Muscle of leg (tissue), 3 donors: ENCODE measurements at regions not wholly inside any gene's neighbourhood (a gene's known extent, or its start where the extent isn't known, plus 50 kb on each side); places are given as distances from the start of the nearest gene placed in this dataset.
"Not testable (repeated sequence)": the region's sequence is repeated elsewhere in the genome, so short reads cannot be mapped to it uniquely, and the experiment has no call there.

Source experiments
- DNase-seq: peaks from one replicate; pipeline ENCODE4 v3.0.0; 2013
- H3K27ac ChIP-seq: one replicate; pipeline ENCODE4 v1.5.1; 2013; ENCODE audit warnings: mild to moderate bottlenecking, low read length, control low read depth
- H3K27me3 ChIP-seq: one replicate; pipeline ENCODE4 v1.6.1; 2013; ENCODE audit warnings: low read length; ENCODE audit not compliant: control insufficient read depth, insufficient read depth
- H3K36me3 ChIP-seq: one replicate; pipeline ENCODE4 v1.6.1; 2013; ENCODE audit warnings: low read length; ENCODE audit not compliant: control insufficient read depth, insufficient read depth
- H3K4me1 ChIP-seq: one replicate; pipeline ENCODE4 v1.6.1; 2013; ENCODE audit warnings: low read length; ENCODE audit not compliant: control insufficient read depth, insufficient read depth
- H3K4me3 ChIP-seq: one replicate; pipeline ENCODE4 v1.5.1; 2013; ENCODE audit warnings: low read length, control low read depth
- H3K9me3 ChIP-seq: replicated peaks from 2 replicates; pipeline ENCODE4 v1.6.1; 2013; ENCODE audit warnings: low read depth, low read length; ENCODE audit not compliant: control insufficient read depth
- WGBS: methylation state at CpG from one replicate; pipeline ENCODE4 v1.1.5; 2013; ENCODE audit warnings: missing lambda C conversion rate; ENCODE audit not compliant: insufficient coverage; 5-methylcytosine and 5-hydroxymethylcytosine counted together

GRCh38 chr14:101626331-101626730, 65.0 kb downstream of the DIO3 start:
- Histone ChIP-seq H3K9me3 (no peaks in the 10 kb centered on the region), H3K27me3 (no peaks in the 10 kb centered on the region), H3K4me1 (peaks cover 12% of the 10 kb centered on the region), H3K4me3 (no peak overlapping the region), H3K36me3 (no peaks in the 10 kb centered on the region), H3K27ac (no peak overlapping the region)
- DNase-seq = no peak
- 92% methylated on average over 5 of the region's 5 CpGs for WGBS

GRCh38 chr14:101627915-101628262, 66.6 kb downstream of the DIO3 start:
- no peaks in the 10 kb centered on the region for H3K9me3 ChIP-seq
- no peak for DNase-seq
- no peaks in the 10 kb centered on the region for H3K27me3 ChIP-seq
- H3K36me3 ChIP-seq = no peaks in the 10 kb centered on the region
- H3K4me3 ChIP-seq = no peak overlapping the region
- H3K27ac ChIP-seq = no peak overlapping the region
- 63% methylated on average over 6 of the region's 16 CpGs for WGBS
- peaks cover 12% of the 10 kb centered on the region for H3K4me1 ChIP-seq

GRCh38 chr14:101628471-101628966, 67.2 kb downstream of the DIO3 start:
- WGBS = 8% methylated on average over 44 of the region's 44 CpGs
- peak; percentile 75 for DNase-seq
- H3K27me3 ChIP-seq = no peaks in the 10 kb centered on the region
- H3K36me3 ChIP-seq = no peaks in the 10 kb centered on the region
- H3K9me3 ChIP-seq = no peaks in the 10 kb centered on the region
- H3K4me3 ChIP-seq = peak overlapping the region; percentile 18
- peaks cover 12% of the 10 kb centered on the region for H3K4me1 ChIP-seq
- H3K27ac ChIP-seq = no peak overlapping the region

- WGBS = 54% methylated on average over 5 of the region's 8 CpGs
- H3K36me3 ChIP-seq = no peaks in the 10 kb centered on the region
- no peaks in the 10 kb centered on the region for H3K27me3 ChIP-seq
- no peak overlapping the region for H3K27ac ChIP-seq
- H3K4me1 ChIP-seq = peaks cover 12% of the 10 kb centered on the region
- DNase-seq = no peak
- H3K4me3 ChIP-seq = no peak overlapping the region
- no peaks in the 10 kb centered on the region for H3K9me3 ChIP-seq
Measured at GRCh38 chr14:101628975-101629374, 67.7 kb downstream of the DIO3 start.

- no peak for DNase-seq
- H3K4me1 ChIP-seq = peaks cover 7% of the 10 kb centered on the region
- H3K9me3 ChIP-seq = no peaks in the 10 kb centered on the region
- 85% methylated on average over 17 of the region's 22 CpGs for WGBS
- H3K27ac ChIP-seq = no peak overlapping the region
- no peaks in the 10 kb centered on the region for H3K27me3 ChIP-seq
- no peak overlapping the region for H3K4me3 ChIP-seq
- no peaks in the 10 kb centered on the region for H3K36me3 ChIP-seq
Measured at GRCh38 chr14:101630056-101630965, 69.0 kb downstream of the DIO3 start.

- no CpG with 5 or more reads among the region's 3 CpGs for WGBS
- no peaks in the 10 kb centered on the region for H3K9me3 ChIP-seq
- H3K36me3 ChIP-seq = no peaks in the 10 kb centered on the region
- no peaks in the 10 kb centered on the region for H3K27me3 ChIP-seq
- H3K4me1 ChIP-seq = peaks cover 7% of the 10 kb centered on the region
- DNase-seq = no peak
- H3K27ac ChIP-seq = no peak overlapping the region
- no peak overlapping the region for H3K4me3 ChIP-seq
Measured at GRCh38 chr14:101631199-101631598, 69.9 kb downstream of the DIO3 start.

GRCh38 chr14:101631970-101632369, 70.7 kb downstream of the DIO3 start:
- not testable (repeated sequence) for DNase-seq, H3K4me1 ChIP-seq, H3K4me3 ChIP-seq, H3K36me3 ChIP-seq, H3K27ac ChIP-seq, H3K9me3 ChIP-seq, H3K27me3 ChIP-seq
- 83% methylated on average over 8 of the region's 13 CpGs for WGBS

- no peak for DNase-seq
- Histone ChIP-seq H3K9me3 (no peaks in the 10 kb centered on the region), H3K4me1 (peaks cover 7% of the 10 kb centered on the region), H3K27ac (no peak overlapping the region), H3K27me3 (peaks cover 3% of the 10 kb centered on the region), H3K36me3 (no peaks in the 10 kb centered on the region), H3K4me3 (no peak overlapping the region)
- WGBS = 84% methylated on average over 7 of the region's 8 CpGs
Measured at GRCh38 chr14:101632520-101632919, 71.2 kb downstream of the DIO3 start.

GRCh38 chr14:101633276-101633675, 72.0 kb downstream of the DIO3 start:
- no peak overlapping the region for H3K4me3 ChIP-seq
- WGBS = 90% methylated on average over 4 of the region's 10 CpGs
- no peaks in the 10 kb centered on the region for H3K9me3 ChIP-seq
- H3K27me3 ChIP-seq = peaks cover 3% of the 10 kb centered on the region
- no peak overlapping the region for H3K27ac ChIP-seq
- H3K4me1 ChIP-seq = peaks cover 4% of the 10 kb centered on the region
- no peak for DNase-seq
- H3K36me3 ChIP-seq = no peaks in the 10 kb centered on the region

- H3K4me1 ChIP-seq = no peaks in the 10 kb centered on the region
- H3K36me3 ChIP-seq = no peaks in the 10 kb centered on the region
- no peaks in the 10 kb centered on the region for H3K9me3 ChIP-seq
- no peak overlapping the region for H3K27ac ChIP-seq
- 85% methylated on average over 15 of the region's 20 CpGs for WGBS
- no peak for DNase-seq
- H3K27me3 ChIP-seq = peaks cover 3% of the 10 kb centered on the region
- no peak overlapping the region for H3K4me3 ChIP-seq
Measured at GRCh38 chr14:101634202-101634849, 73.0 kb downstream of the DIO3 start.
